ENCODE measurements at regions not wholly inside any gene's neighbourhood (a gene's known extent, or its start where the extent isn't known, plus 50 kb on each side); places are given as distances from the start of the nearest gene placed in this dataset.

DNA sequence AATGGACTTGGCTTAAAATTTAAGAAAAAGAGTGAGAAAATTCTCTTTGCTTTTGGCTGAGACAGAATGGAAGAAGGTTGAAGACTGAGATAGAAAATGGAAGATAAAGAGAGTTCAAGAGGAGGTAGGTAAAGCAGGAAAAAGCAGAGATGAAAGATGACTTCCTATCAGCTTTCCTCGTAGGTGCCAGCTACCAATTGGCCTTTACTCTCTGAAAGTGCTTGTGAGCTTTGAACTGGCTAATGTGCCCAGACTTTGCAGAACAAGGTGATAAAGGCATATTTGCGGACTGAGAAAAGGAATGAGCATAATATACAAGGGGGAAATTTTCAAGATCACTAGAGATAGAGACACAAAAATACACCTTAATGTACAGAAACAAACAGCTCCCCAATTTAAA lies 54.7 kb upstream of the UBE2E3 start:
- TF ChIP-seq, protein P1, sequence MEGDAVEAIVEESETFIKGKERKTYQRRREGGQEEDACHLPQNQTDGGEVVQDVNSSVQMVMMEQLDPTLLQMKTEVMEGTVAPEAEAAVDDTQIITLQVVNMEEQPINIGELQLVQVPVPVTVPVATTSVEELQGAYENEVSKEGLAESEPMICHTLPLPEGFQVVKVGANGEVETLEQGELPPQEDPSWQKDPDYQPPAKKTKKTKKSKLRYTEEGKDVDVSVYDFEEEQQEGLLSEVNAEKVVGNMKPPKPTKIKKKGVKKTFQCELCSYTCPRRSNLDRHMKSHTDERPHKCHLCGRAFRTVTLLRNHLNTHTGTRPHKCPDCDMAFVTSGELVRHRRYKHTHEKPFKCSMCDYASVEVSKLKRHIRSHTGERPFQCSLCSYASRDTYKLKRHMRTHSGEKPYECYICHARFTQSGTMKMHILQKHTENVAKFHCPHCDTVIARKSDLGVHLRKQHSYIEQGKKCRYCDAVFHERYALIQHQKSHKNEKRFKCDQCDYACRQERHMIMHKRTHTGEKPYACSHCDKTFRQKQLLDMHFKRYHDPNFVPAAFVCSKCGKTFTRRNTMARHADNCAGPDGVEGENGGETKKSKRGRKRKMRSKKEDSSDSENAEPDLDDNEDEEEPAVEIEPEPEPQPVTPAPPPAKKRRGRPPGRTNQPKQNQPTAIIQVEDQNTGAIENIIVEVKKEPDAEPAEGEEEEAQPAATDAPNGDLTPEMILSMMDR (conservative IDR thresholded peaks at IDR 0.05), result no peak
- TF ChIP-seq EZH2 (IDR thresholded peaks at IDR 0.05; ENCODE audit: low read depth), result no peak
